Endodermal cell (in vitro differentiated cells): ENCODE measurements at regions not wholly inside any gene's neighbourhood (a gene's known extent, or its start where the extent isn't known, plus 50 kb on each side); places are given as distances from the start of the nearest gene placed in this dataset.

Experiments used
- DNase-seq: peaks from one replicate; pipeline ENCODE4 v3.0.0-alpha.2; 2017
- H3K27ac ChIP-seq: 2 replicates; pipeline ENCODE4 v1.5.1; 2013; ENCODE audit warnings: mild to moderate bottlenecking, low read depth, low read length, moderate library complexity
- H3K27me3 ChIP-seq: 2 replicates; pipeline ENCODE4 v1.6.1; 2013; ENCODE audit warnings: mild to moderate bottlenecking, low read length, moderate library complexity; ENCODE audit not compliant: insufficient read depth, control insufficient read depth, poor library complexity, severe bottlenecking
- H3K36me3 ChIP-seq: 2 replicates; pipeline ENCODE4 v1.7.0; 2013; ENCODE audit warnings: mild to moderate bottlenecking, low read length, moderate library complexity; ENCODE audit not compliant: control insufficient read depth, insufficient read depth
- H3K4me1 ChIP-seq: one replicate; pipeline ENCODE4 v1.7.0; 2013; ENCODE audit warnings: low read length; ENCODE audit not compliant: control insufficient read depth, insufficient read depth
- H3K4me3 ChIP-seq: 2 replicates; pipeline ENCODE4 v1.5.1; 2013; ENCODE audit warnings: mild to moderate bottlenecking, low read length, moderate library complexity
- H3K9ac ChIP-seq: 2 replicates; pipeline ENCODE4 v1.6.1; 2013; ENCODE audit warnings: mild to moderate bottlenecking, low read length, moderate library complexity; ENCODE audit not compliant: poor library complexity, severe bottlenecking; ENCODE audit errors: extremely low read depth
- H3K9me3 ChIP-seq: 2 replicates; pipeline ENCODE4 v1.6.1; 2013; ENCODE audit warnings: mild to moderate bottlenecking, low read length, moderate library complexity; ENCODE audit not compliant: control insufficient read depth
- H3K27ac Mint-ChIP-seq: 2 replicates; pipeline ENCODE4 v1.8.0; 2020; ENCODE audit warnings: mixed read lengths
- H3K27me3 Mint-ChIP-seq: 2 replicates; pipeline ENCODE4 v1.8.0; 2021; ENCODE audit warnings: mild to moderate bottlenecking, mixed read lengths; ENCODE audit not compliant: insufficient read depth
- H3K36me3 Mint-ChIP-seq: 2 replicates; pipeline ENCODE4 v1.8.0; 2020; ENCODE audit warnings: low read depth, mixed read lengths
- H3K4me1 Mint-ChIP-seq: 2 replicates; pipeline ENCODE4 v1.8.0; 2020; ENCODE audit warnings: mixed read lengths
- H3K4me3 Mint-ChIP-seq: 2 replicates; pipeline ENCODE4 v1.8.0; 2020; ENCODE audit warnings: mild to moderate bottlenecking, moderate library complexity, mixed read lengths
- H3K9me3 Mint-ChIP-seq: 2 replicates; pipeline ENCODE4 v1.8.0; 2020; ENCODE audit warnings: mild to moderate bottlenecking, mixed read lengths
- WGBS, 2 experiments: methylation state at CpG; one replicate each; pipeline versions ENCODE4 v1.1.5 to v1.1.7; 2013; ENCODE audit warnings: missing lambda C conversion rate in 2 of 2, mixed read lengths in 1 of 2; ENCODE audit not compliant: insufficient coverage in 1 of 2, insufficient read length in 1 of 2; 5-methylcytosine and 5-hydroxymethylcytosine counted together
- TF ChIP-seq, protein P1 (sequence below): fragments of 200-600 bp; sonication (generic); conservative IDR thresholded peaks from 2 replicates; pipeline ENCODE4 v1.5.0; 2021; ENCODE audit warnings: antibody characterized with exemption, mild to moderate bottlenecking

DNA sequence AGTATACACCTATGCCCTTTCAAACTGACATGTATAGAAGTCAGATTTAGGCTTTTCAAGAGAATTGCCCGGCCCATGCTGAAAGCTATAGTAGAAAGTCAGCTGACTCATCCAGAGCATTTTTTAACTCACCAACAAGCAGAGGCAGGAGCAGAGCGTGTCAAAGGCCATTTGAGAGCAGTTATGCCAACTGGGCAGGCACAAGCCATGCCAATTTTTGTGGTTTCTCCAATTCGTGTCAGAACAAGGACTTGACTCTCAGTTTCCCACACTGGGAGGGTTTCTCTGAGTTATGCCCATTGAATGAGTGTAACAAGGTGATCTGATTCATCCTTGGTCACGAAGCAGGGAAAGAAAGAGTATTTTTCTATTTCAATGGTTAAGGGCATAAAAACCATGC is 403.3 kb upstream of the THBS1 start:
- no peaks in the 10 kb centered on the region for H3K36me3 ChIP-seq
- H3K4me1 Mint-ChIP-seq: peaks cover 9% of the 10 kb centered on the region
- TF ChIP-seq, protein P1, sequence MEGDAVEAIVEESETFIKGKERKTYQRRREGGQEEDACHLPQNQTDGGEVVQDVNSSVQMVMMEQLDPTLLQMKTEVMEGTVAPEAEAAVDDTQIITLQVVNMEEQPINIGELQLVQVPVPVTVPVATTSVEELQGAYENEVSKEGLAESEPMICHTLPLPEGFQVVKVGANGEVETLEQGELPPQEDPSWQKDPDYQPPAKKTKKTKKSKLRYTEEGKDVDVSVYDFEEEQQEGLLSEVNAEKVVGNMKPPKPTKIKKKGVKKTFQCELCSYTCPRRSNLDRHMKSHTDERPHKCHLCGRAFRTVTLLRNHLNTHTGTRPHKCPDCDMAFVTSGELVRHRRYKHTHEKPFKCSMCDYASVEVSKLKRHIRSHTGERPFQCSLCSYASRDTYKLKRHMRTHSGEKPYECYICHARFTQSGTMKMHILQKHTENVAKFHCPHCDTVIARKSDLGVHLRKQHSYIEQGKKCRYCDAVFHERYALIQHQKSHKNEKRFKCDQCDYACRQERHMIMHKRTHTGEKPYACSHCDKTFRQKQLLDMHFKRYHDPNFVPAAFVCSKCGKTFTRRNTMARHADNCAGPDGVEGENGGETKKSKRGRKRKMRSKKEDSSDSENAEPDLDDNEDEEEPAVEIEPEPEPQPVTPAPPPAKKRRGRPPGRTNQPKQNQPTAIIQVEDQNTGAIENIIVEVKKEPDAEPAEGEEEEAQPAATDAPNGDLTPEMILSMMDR: no peak
- no peak for DNase-seq
- H3K27ac ChIP-seq: no peak overlapping the region
- H3K9me3 Mint-ChIP-seq: no peaks in the 10 kb centered on the region
- 86 to 91% methylated on average over 4 of the region's 4 CpGs for WGBS, 2 experiments
- no peaks in the 10 kb centered on the region for H3K27me3 Mint-ChIP-seq
- H3K4me3 Mint-ChIP-seq: no peak overlapping the region
- no peak overlapping the region for H3K4me3 ChIP-seq
- no peak overlapping the region for H3K27ac Mint-ChIP-seq
- H3K27me3 ChIP-seq: no peaks in the 10 kb centered on the region
- H3K9me3 ChIP-seq: no peaks in the 10 kb centered on the region
- H3K9ac ChIP-seq: no peak overlapping the region
- peaks cover 1% of the 10 kb centered on the region for H3K4me1 ChIP-seq
- H3K36me3 Mint-ChIP-seq: no peaks in the 10 kb centered on the region

- Histone ChIP-seq H3K9ac (no peak overlapping the region), H3K27me3 (no peaks in the 10 kb centered on the region), H3K4me1 (no peaks in the 10 kb centered on the region), H3K27ac (no peak overlapping the region), H3K9me3 (no peaks in the 10 kb centered on the region), H3K36me3 (no peaks in the 10 kb centered on the region), H3K4me3 (no peak overlapping the region)
- Mint-ChIP-seq H3K9me3 (no peaks in the 10 kb centered on the region), H3K4me3 (no peak overlapping the region), H3K27me3 (peaks cover 3% of the 10 kb centered on the region), H3K27ac (no peak overlapping the region), H3K36me3 (no peaks in the 10 kb centered on the region), H3K4me1 (peaks cover 9% of the 10 kb centered on the region)
- DNase-seq: no peak
- TF ChIP-seq, protein P1: no peak
- 75% methylated on average over 1 of the region's 1 CpG; no CpG with 5 or more reads in 1 of the 2 experiments for WGBS, 2 experiments
These were observed 400.8 kb upstream of the THBS1 start for GRCh38 chr15:39180030-39180429.

GRCh38 chr15:39180483-39180933 is 400.4 kb upstream of the THBS1 start:
- Mint-ChIP-seq H3K9me3 (no peaks in the 10 kb centered on the region), H3K4me3 (no peak overlapping the region), H3K36me3 (no peaks in the 10 kb centered on the region), H3K4me1 (peaks cover 9% of the 10 kb centered on the region), H3K27me3 (peaks cover 3% of the 10 kb centered on the region), H3K27ac (no peak overlapping the region)
- no peaks in the 10 kb centered on the region for H3K9me3 ChIP-seq
- H3K4me3 ChIP-seq: no peak overlapping the region
- H3K27ac ChIP-seq: no peak overlapping the region
- no peak overlapping the region for H3K9ac ChIP-seq
- TF ChIP-seq, protein P1: no peak
- no peaks in the 10 kb centered on the region for H3K4me1 ChIP-seq
- no peaks in the 10 kb centered on the region for H3K27me3 ChIP-seq
- no peaks in the 10 kb centered on the region for H3K36me3 ChIP-seq
- no peak for DNase-seq
